CD4-positive, alpha-beta T cell treated with Interferon alpha-2 for 1 hour (primary cell): ENCODE measurements at regions not wholly inside any gene's neighbourhood (a gene's known extent, or its start where the extent isn't known, plus 50 kb on each side); places are given as distances from the start of the nearest gene placed in this dataset.
"Not testable (repeated sequence)": the region's sequence is repeated elsewhere in the genome, so short reads cannot be mapped to it uniquely, and the experiment has no call there.

ENCODE experiments used
- DNase-seq, 2 donors: peaks; one replicate each; pipeline ENCODE4 v3.0.0-alpha.2; 2020 to 2022

- no peak for DNase-seq
Measured at GRCh38 chr11:37248145-37248544, 650.1 kb upstream of the RAG2 start.

- DNase-seq, result not testable (repeated sequence)
Measured at GRCh38 chr11:37246092-37246491, 648.1 kb upstream of the RAG2 start.

- DNase-seq, result no peak
Measured at GRCh38 chr11:37230865-37231264, 632.8 kb upstream of the RAG2 start.

GRCh38 chr11:37223962-37224361 is 625.9 kb upstream of the RAG2 start:
- no peak for DNase-seq

DNA sequence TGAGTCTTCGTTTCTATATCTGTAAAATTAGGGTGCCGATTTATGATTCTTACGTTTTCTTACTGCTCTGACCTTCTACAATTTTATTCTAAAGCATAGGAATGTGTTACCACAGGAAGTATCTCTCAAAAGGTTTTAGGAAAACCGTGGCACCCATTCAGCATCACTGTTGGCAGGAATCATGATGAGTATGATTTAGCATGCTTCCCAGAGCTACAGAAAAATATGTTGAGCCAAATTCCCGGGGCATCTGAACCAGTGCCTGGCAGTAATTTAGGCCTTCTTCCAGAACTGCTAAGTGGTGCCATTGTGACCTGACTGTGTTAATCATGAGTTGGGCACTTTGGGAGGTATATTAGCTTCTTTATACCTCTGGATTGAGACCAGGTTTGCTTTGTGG is 605.0 kb upstream of the RAG2 start:
- DNase-seq, result no peak

DNA sequence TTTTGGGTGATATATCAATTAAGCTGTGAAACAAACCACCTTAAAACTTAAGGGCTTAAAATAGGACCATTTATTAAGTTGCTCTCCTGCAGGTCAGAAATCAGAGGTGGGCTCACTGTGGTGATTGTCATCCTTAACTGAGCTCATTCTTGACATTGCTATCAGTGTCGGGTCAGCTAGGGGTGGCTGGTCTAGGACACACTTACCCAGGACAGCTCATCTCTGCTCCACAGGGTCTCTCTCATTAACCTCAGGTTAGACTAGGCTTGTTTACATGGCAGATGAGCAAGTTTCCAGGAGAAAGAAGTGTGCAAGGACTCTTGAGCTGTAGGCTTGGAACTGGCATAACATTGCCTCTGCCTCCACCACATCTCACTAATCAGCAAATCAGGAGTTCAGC is 601.0 kb upstream of the RAG2 start:
- no peak for DNase-seq

DNA sequence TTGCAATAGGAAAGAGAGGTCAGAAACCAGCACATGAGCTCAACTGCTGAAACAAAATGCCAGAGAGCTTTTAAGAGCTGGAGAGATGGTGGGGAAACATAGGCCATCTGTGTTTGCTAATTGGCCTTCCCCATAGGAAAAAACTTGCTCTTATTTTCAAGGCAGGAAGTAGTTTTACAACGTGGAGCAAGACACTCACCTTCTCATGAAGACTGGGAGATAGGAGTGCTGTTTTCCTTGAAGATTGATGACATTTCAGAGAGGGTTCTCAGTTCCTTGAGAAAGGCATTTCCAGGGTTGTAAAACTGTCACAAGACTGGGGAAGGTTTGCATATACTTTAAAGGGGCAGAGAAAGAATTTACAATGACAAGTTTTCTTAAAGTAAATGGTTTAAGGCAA is 586.3 kb upstream of the RAG2 start:
- DNase-seq, result no peak

GRCh38 chr11:37182031-37182430 is 584.0 kb upstream of the RAG2 start:
- DNase-seq, result no peak

DNA sequence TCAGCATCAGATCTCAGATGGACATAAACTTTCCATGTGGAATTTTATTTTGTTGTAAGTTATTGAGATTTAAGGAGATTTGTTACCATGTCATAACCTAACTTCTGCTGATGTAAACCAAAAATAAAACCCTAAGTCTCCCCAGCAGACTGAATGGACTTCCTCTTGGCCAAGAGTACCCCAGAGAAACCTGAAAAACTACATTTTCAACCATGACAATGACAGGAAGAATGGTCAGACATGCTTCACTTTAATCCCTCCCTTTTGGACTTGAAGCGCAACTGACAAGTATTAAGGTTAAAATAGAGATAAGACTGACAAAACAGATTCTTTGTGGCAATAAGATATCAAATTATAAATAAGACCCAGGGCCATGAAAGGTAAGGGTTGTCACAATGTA is 579.7 kb upstream of the RAG2 start:
- no peak for DNase-seq

GRCh38 chr11:37171451-37171850 is 573.4 kb upstream of the RAG2 start:
- DNase-seq, result no peak

DNA sequence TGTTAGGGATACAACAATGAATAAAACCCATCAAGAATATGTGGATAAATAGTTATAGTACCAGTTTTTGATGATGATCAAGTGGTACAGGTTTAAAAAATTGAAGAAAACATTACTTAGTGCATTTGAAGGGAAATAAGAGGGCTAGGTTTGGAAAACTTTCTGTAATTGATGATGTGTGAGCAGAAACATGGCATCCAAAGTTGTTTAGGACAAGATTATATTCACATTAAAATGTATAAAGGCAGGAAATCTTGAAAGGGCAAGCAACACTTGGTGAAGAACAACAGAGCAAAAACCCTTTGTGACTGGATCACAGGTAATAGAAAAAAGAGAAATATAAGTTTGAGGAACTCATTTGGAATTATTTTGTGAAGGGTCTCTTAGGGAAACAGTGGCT is 572.3 kb upstream of the RAG2 start:
- DNase-seq, result no peak

- DNase-seq, result not testable (repeated sequence)
Measured at GRCh38 chr11:37145434-37145833, 547.4 kb upstream of the RAG2 start.

GRCh38 chr11:37142591-37142990 is 544.6 kb upstream of the RAG2 start:
- no peak for DNase-seq

DNA sequence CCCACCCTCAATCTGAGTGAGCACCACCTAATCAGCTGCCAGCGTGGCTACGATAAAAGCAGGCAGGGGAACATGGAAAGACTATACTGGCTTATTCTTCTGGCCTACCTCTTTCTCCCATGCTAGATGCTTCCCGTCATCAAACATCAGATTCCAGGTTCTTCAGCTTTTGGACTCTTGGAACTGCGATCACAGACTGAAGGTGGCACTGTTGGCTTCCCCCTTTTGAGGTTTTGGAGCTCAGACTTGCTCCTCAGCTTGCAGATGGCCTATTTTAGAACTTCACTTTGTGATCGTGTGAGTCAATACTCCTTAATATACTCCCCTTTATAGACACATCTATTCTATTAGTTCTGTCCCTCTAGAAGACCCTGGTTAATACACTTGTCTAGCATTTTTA is 543.7 kb upstream of the RAG2 start:
- DNase-seq, result no peak

DNA sequence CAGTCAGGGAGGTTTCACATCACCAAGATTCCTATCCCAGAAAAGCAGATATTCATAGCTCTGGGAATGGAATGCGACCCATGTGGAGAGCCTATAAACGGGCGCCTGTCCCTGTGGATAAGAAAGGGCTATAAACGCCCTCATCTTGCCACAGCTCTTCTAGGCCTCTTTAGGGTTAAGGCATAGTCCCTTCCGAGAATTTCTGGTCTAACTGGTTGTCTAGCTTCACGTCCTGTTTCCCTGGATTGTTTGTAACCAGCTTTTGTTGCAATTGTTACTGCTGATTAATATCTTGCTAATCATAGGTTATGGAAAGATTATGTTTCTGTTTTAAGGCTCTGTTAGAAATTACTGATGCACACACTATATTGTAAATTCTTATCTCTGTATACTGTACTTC is 537.6 kb upstream of the RAG2 start:
- not testable (repeated sequence) for DNase-seq

- no peak for DNase-seq
Measured at GRCh38 chr11:37134637-37135036, 536.6 kb upstream of the RAG2 start.

DNA sequence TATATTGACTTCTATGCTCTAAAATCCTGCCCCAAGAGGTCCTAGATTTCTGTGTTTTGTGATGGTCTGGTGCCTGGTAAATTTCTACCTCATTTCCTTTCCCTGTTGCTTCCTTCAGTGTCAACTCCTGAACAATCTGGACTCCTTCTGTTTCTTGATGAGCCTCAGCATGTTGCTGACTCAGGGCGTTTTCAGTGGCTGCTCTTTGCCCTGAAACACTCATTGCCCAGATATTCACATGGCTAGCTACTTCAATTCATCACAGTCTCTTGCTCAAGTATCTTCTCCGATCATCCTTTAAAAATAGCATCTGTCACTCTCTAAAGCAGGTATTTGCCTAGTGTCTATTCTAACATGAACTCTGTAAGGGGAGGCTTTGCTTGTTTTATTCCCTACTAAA is 526.3 kb upstream of the RAG2 start:
- no peak for DNase-seq

- no peak for DNase-seq
Measured at GRCh38 chr11:37115963-37116362, 517.9 kb upstream of the RAG2 start.

DNA sequence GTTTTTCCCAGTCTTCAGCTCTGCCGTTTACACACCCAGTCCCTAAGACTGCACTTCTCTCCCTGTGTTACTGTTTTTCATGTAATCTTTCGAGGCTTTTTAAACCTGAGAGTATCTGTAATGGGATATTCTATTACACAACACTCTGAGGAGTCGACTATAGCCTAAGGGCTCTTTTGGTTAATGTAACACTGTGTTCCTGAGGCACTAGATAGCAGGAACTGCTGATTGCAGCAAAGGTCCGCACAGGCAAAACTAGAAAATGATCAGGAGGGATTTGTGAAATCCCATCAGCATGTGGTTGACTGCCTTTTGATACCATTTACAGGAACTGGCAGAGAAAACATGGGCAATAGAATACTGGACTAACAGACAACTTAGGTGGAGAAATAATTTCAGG is 512.3 kb upstream of the RAG2 start:
- no peak for DNase-seq

GRCh38 chr11:37109286-37109585 is 511.2 kb upstream of the RAG2 start:
- no peak for DNase-seq

GRCh38 chr11:37108436-37109285 is 510.6 kb upstream of the RAG2 start:
- no peak for DNase-seq

DNA sequence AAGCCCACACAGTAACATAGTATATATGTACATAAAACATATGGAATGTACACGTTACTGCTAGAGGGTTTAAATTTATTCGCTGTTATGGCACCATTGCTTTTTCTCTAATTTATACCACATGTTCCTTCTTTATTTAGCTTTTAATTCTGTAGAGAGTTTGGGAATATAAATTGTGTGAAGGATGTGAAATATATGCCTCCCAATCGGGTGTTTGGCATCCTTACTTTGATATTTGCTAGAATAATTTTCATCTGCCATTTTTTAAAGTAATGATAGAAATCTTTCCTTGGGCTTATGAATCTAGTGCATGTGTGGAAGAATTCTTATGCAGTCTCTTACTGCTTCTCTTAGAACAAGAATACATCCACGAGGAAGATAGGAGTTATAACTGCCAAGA is 509.8 kb upstream of the RAG2 start:
- no peak for DNase-seq

- no peak for DNase-seq
Measured at GRCh38 chr11:37107415-37107814, 509.4 kb upstream of the RAG2 start.

DNA sequence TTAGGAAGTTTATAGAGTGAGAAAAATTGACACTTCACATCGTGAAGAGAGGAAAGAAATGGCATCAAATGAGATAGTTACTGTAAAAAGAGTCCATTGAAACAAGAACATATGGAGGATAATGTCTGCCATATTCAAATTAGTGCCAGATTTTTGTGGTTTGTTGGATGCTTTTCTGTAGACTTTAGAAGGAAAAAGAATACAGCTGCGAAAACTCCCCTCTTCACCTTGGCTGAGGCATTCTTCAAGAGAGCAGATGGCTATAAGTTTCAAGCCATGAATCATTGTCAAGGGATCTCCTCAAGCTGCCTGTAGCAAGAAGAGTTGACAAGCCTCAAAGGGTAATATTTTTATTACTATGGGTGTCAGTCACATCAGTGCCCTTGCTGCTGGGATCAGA is 507.4 kb upstream of the RAG2 start:
- no peak for DNase-seq

DNA sequence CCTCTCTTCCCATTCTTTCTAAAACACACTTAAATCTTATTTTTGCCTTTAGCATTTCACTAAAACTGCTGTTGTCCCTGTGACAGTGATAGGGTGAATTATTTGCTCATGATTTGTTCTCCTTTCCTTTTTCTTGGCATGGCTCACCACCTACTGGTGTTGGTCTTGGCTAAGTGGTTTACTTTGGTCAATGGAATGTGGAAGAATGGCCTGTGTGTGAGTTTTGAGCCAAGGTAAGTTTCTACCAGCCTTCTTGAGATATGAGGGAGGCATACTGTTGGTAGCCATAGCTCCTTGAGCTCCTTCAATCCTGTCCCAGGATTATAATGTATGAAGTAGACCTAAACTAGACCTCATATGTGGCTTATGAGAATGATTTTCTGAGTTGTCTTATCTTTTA is 506.3 kb upstream of the RAG2 start:
- no peak for DNase-seq

- DNase-seq, result no peak
Measured at GRCh38 chr11:37100008-37100407, 502.0 kb upstream of the RAG2 start.
